Body of pancreas (tissue), 4 donors: ENCODE measurements at regions not wholly inside any gene's neighbourhood (a gene's known extent, or its start where the extent isn't known, plus 50 kb on each side); places are given as distances from the start of the nearest gene placed in this dataset.

ENCODE experiments used
- POLR2A ChIP-seq, 3 donors: fragments of 450-650 bp; IDR thresholded peaks; one replicate each; pipeline ENCODE4 v1.6.1; 2016; ENCODE audit warnings: antibody characterized with exemption in 3 of 3, mild to moderate bottlenecking in 2 of 3
- TF ChIP-seq, protein P1 (sequence below), 7 experiments: fragments of 450-650 bp in 4 of 7; fragments of 200-600 bp in 3 of 7; sonication (generic) in 3 of 7; IDR thresholded peaks; one replicate each; pipeline ENCODE4 v1.5.1; 2016 to 2019; ENCODE audit warnings: antibody characterized with exemption in 7 of 7

DNA sequence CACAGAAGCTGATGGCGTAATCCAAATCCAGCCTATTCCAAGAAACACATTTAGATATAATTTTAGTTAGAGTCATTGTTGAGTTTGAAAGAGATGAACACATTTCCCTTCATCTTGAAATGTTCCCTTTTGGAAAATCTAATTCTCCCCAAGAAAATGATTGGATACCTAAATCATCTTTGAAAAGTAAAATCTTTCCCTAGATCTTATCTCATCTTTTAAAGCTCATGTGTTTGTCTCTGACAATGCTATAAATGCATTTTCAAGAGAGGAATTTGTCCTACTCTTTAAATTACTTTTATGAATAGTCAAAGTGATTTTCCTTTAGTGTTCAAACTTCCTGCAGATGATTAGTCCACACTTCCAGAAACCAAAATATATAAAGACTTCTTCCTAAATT is 82.6 kb upstream of the CNTN6 start:
- TF ChIP-seq, protein P1, sequence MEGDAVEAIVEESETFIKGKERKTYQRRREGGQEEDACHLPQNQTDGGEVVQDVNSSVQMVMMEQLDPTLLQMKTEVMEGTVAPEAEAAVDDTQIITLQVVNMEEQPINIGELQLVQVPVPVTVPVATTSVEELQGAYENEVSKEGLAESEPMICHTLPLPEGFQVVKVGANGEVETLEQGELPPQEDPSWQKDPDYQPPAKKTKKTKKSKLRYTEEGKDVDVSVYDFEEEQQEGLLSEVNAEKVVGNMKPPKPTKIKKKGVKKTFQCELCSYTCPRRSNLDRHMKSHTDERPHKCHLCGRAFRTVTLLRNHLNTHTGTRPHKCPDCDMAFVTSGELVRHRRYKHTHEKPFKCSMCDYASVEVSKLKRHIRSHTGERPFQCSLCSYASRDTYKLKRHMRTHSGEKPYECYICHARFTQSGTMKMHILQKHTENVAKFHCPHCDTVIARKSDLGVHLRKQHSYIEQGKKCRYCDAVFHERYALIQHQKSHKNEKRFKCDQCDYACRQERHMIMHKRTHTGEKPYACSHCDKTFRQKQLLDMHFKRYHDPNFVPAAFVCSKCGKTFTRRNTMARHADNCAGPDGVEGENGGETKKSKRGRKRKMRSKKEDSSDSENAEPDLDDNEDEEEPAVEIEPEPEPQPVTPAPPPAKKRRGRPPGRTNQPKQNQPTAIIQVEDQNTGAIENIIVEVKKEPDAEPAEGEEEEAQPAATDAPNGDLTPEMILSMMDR (IDR thresholded peaks at IDR 0.05): no peak
- no peak for TF ChIP-seq POLR2A (IDR thresholded peaks at IDR 0.05)
